ENCODE measurements at regions not wholly inside any gene's neighbourhood (a gene's known extent, or its start where the extent isn't known, plus 50 kb on each side); places are given as distances from the start of the nearest gene placed in this dataset.
"Not testable (repeated sequence)": the region's sequence is repeated elsewhere in the genome, so short reads cannot be mapped to it uniquely, and the experiment has no call there.

GRCh38 chr10:4239186-4239585 lies 454.2 kb upstream of the KLF6 start:
- no CpG with 5 or more reads among the region's 3 CpGs for WGBS (ENCODE audit: insufficient coverage, insufficient read length)
- Histone ChIP-seq H3K9me3 (ENCODE audit: control insufficient read depth, insufficient read depth, low read length) (no peaks in the 10 kb centered on the region), H3K27me3 (ENCODE audit: control insufficient read depth, insufficient read depth, low read length) (no peaks in the 10 kb centered on the region), H3K27ac (ENCODE audit: low read length) (no peak overlapping the region), H3K4me1 (ENCODE audit: control insufficient read depth, insufficient read depth, low read length) (no peaks in the 10 kb centered on the region; the same call in 1 of the 2 replicates), H3K36me3 (ENCODE audit: control insufficient read depth, insufficient read depth, low read length) (no peaks in the 10 kb centered on the region), H3K4me3 (ENCODE audit: low read length) (no peak overlapping the region)
- no peak for DNase-seq (ENCODE audit: low read depth, low spot score)

GRCh38 chr10:4236905-4237304 lies 451.9 kb upstream of the KLF6 start:
- H3K4me3 ChIP-seq (ENCODE audit: low read length); DNase-seq (ENCODE audit: low read depth, low spot score); H3K27ac ChIP-seq (ENCODE audit: low read length); H3K4me1 ChIP-seq (ENCODE audit: control insufficient read depth, insufficient read depth, low read length); H3K36me3 ChIP-seq (ENCODE audit: control insufficient read depth, insufficient read depth, low read length); H3K27me3 ChIP-seq (ENCODE audit: control insufficient read depth, insufficient read depth, low read length); H3K9me3 ChIP-seq (ENCODE audit: control insufficient read depth, insufficient read depth, low read length): not testable (repeated sequence)
- WGBS (ENCODE audit: insufficient coverage, insufficient read length), result no CpG with 5 or more reads among the region's 2 CpGs

GRCh38 chr10:4234661-4235060 lies 449.7 kb upstream of the KLF6 start:
- H3K27ac ChIP-seq (ENCODE audit: low read length), result no peak overlapping the region
- H3K27me3 ChIP-seq (ENCODE audit: control insufficient read depth, insufficient read depth, low read length), result no peaks in the 10 kb centered on the region
- no peak overlapping the region for H3K4me3 ChIP-seq (ENCODE audit: low read length)
- no peaks in the 10 kb centered on the region for H3K36me3 ChIP-seq (ENCODE audit: control insufficient read depth, insufficient read depth, low read length)
- WGBS (ENCODE audit: insufficient coverage, insufficient read length), result no CpG with 5 or more reads among the region's 8 CpGs
- H3K4me1 ChIP-seq (ENCODE audit: control insufficient read depth, insufficient read depth, low read length), result no peaks in the 10 kb centered on the region
- no peaks in the 10 kb centered on the region for H3K9me3 ChIP-seq (ENCODE audit: control insufficient read depth, insufficient read depth, low read length)
- no peak for DNase-seq (ENCODE audit: low read depth, low spot score)

- Histone ChIP-seq H3K27me3 (ENCODE audit: control insufficient read depth, insufficient read depth, low read length) (no peaks in the 10 kb centered on the region), H3K4me1 (ENCODE audit: control insufficient read depth, insufficient read depth, low read length) (no peaks in the 10 kb centered on the region), H3K4me3 (ENCODE audit: low read length) (no peak overlapping the region), H3K9me3 (ENCODE audit: control insufficient read depth, insufficient read depth, low read length) (no peaks in the 10 kb centered on the region), H3K36me3 (ENCODE audit: control insufficient read depth, insufficient read depth, low read length) (no peaks in the 10 kb centered on the region), H3K27ac (ENCODE audit: low read length) (no peak overlapping the region)
- no CpG with 5 or more reads among the region's 7 CpGs for WGBS (ENCODE audit: insufficient coverage, insufficient read length)
- no peak for DNase-seq (ENCODE audit: low read depth, low spot score)
These were observed 446.4 kb upstream of the KLF6 start for GRCh38 chr10:4231439-4231838.

GRCh38 chr10:4230036-4230435 lies 445.0 kb upstream of the KLF6 start:
- no CpG with 5 or more reads among the region's 1 CpG for WGBS (ENCODE audit: insufficient coverage, insufficient read length)

GRCh38 chr10:4229106-4229505 lies 444.1 kb upstream of the KLF6 start:
- Histone ChIP-seq H3K9me3 (ENCODE audit: control insufficient read depth, insufficient read depth, low read length) (no peaks in the 10 kb centered on the region), H3K36me3 (ENCODE audit: control insufficient read depth, insufficient read depth, low read length) (no peaks in the 10 kb centered on the region), H3K27me3 (ENCODE audit: control insufficient read depth, insufficient read depth, low read length) (no peaks in the 10 kb centered on the region), H3K4me1 (ENCODE audit: control insufficient read depth, insufficient read depth, low read length) (no peaks in the 10 kb centered on the region), H3K27ac (ENCODE audit: low read length) (no peak overlapping the region), H3K4me3 (ENCODE audit: low read length) (no peak overlapping the region)
- WGBS (ENCODE audit: insufficient coverage, insufficient read length), result no CpG with 5 or more reads among the region's 5 CpGs
- no peak for DNase-seq (ENCODE audit: low read depth, low spot score)

More at GRCh38 chr10:4230036-4230435, 445.0 kb upstream of the KLF6 start:
- no peaks in the 10 kb centered on the region for H3K36me3 ChIP-seq (ENCODE audit: control insufficient read depth, insufficient read depth, low read length)
- H3K4me1 ChIP-seq (ENCODE audit: control insufficient read depth, insufficient read depth, low read length), result no peaks in the 10 kb centered on the region
- DNase-seq (ENCODE audit: low read depth, low spot score), result no peak
- H3K27ac ChIP-seq (ENCODE audit: low read length), result no peak overlapping the region
- no peak overlapping the region for H3K4me3 ChIP-seq (ENCODE audit: low read length)
- H3K27me3 ChIP-seq (ENCODE audit: control insufficient read depth, insufficient read depth, low read length), result no peaks in the 10 kb centered on the region
- H3K9me3 ChIP-seq (ENCODE audit: control insufficient read depth, insufficient read depth, low read length), result no peaks in the 10 kb centered on the region

- no peaks in the 10 kb centered on the region for H3K27me3 ChIP-seq (ENCODE audit: control insufficient read depth, insufficient read depth, low read length)
- no peaks in the 10 kb centered on the region for H3K36me3 ChIP-seq (ENCODE audit: control insufficient read depth, insufficient read depth, low read length)
- no peaks in the 10 kb centered on the region for H3K9me3 ChIP-seq (ENCODE audit: control insufficient read depth, insufficient read depth, low read length)
- H3K4me3 ChIP-seq (ENCODE audit: low read length), result no peak overlapping the region
- no peaks in the 10 kb centered on the region for H3K4me1 ChIP-seq (ENCODE audit: control insufficient read depth, insufficient read depth, low read length)
- H3K27ac ChIP-seq (ENCODE audit: low read length), result no peak overlapping the region
- DNase-seq (ENCODE audit: low read depth, low spot score), result no peak
These were observed 442.6 kb upstream of the KLF6 start for GRCh38 chr10:4227586-4227985.

- Histone ChIP-seq H3K27ac (ENCODE audit: low read length) (no peak overlapping the region), H3K4me1 (ENCODE audit: control insufficient read depth, insufficient read depth, low read length) (no peaks in the 10 kb centered on the region), H3K9me3 (ENCODE audit: control insufficient read depth, insufficient read depth, low read length) (no peaks in the 10 kb centered on the region), H3K36me3 (ENCODE audit: control insufficient read depth, insufficient read depth, low read length) (no peaks in the 10 kb centered on the region), H3K27me3 (ENCODE audit: control insufficient read depth, insufficient read depth, low read length) (no peaks in the 10 kb centered on the region), H3K4me3 (ENCODE audit: low read length) (no peak overlapping the region)
- DNase-seq (ENCODE audit: low read depth, low spot score), result no peak
- WGBS (ENCODE audit: insufficient coverage, insufficient read length), result no CpG with 5 or more reads among the region's 4 CpGs
These were observed 442.0 kb upstream of the KLF6 start for GRCh38 chr10:4226941-4227540.

- Histone ChIP-seq H3K4me1 (ENCODE audit: control insufficient read depth, insufficient read depth, low read length) (no peaks in the 10 kb centered on the region; the same call in 1 of the 2 replicates), H3K27ac (ENCODE audit: low read length) (no peak overlapping the region), H3K4me3 (ENCODE audit: low read length) (no peak overlapping the region), H3K27me3 (ENCODE audit: control insufficient read depth, insufficient read depth, low read length) (no peaks in the 10 kb centered on the region), H3K9me3 (ENCODE audit: control insufficient read depth, insufficient read depth, low read length) (no peaks in the 10 kb centered on the region), H3K36me3 (ENCODE audit: control insufficient read depth, insufficient read depth, low read length) (no peaks in the 10 kb centered on the region)
- WGBS (ENCODE audit: insufficient coverage, insufficient read length), result no CpG with 5 or more reads among the region's 6 CpGs
- no peak for DNase-seq (ENCODE audit: low read depth, low spot score)
These were observed 439.2 kb upstream of the KLF6 start for GRCh38 chr10:4224178-4224577.

- WGBS (ENCODE audit: insufficient coverage, insufficient read length), result no CpG with 5 or more reads among the region's 2 CpGs
- H3K4me1 ChIP-seq (ENCODE audit: control insufficient read depth, insufficient read depth, low read length); H3K9me3 ChIP-seq (ENCODE audit: control insufficient read depth, insufficient read depth, low read length); H3K27ac ChIP-seq (ENCODE audit: low read length); H3K27me3 ChIP-seq (ENCODE audit: control insufficient read depth, insufficient read depth, low read length); DNase-seq (ENCODE audit: low read depth, low spot score); H3K36me3 ChIP-seq (ENCODE audit: control insufficient read depth, insufficient read depth, low read length); H3K4me3 ChIP-seq (ENCODE audit: low read length): not testable (repeated sequence)
These were observed 436.3 kb upstream of the KLF6 start for GRCh38 chr10:4221310-4221709.

- Histone ChIP-seq H3K27me3 (ENCODE audit: control insufficient read depth, insufficient read depth, low read length) (no peaks in the 10 kb centered on the region), H3K4me3 (ENCODE audit: low read length) (no peak overlapping the region), H3K4me1 (ENCODE audit: control insufficient read depth, insufficient read depth, low read length) (peaks cover 2% of the 10 kb centered on the region; the same call in 1 of the 2 replicates), H3K36me3 (ENCODE audit: control insufficient read depth, insufficient read depth, low read length) (no peaks in the 10 kb centered on the region), H3K9me3 (ENCODE audit: control insufficient read depth, insufficient read depth, low read length) (no peaks in the 10 kb centered on the region), H3K27ac (ENCODE audit: low read length) (no peak overlapping the region)
- WGBS (ENCODE audit: insufficient coverage, insufficient read length), result no CpG with 5 or more reads among the region's 4 CpGs
- DNase-seq (ENCODE audit: low read depth, low spot score), result no peak
These were observed 434.9 kb upstream of the KLF6 start for GRCh38 chr10:4219901-4220300.
